Large intestine (tissue), 3 donors: ENCODE measurements at regions not wholly inside any gene's neighbourhood (a gene's known extent, or its start where the extent isn't known, plus 50 kb on each side); places are given as distances from the start of the nearest gene placed in this dataset.

ENCODE experiments used
- DNase-seq, 2 donors: peaks; one replicate each; pipeline versions ENCODE4 v3.0.0 to v3.0.0-alpha.2; 2013
- H3K27ac ChIP-seq: one replicate; pipeline ENCODE4 v1.5.1; 2013; ENCODE audit warnings: low read length
- H3K27me3 ChIP-seq: 2 replicates; pipeline ENCODE4 v1.6.1; 2013; ENCODE audit warnings: low read length; ENCODE audit not compliant: control insufficient read depth, insufficient read depth
- H3K36me3 ChIP-seq: 2 replicates; pipeline ENCODE4 v1.6.1; 2013; ENCODE audit warnings: low read length; ENCODE audit not compliant: control insufficient read depth, insufficient read depth
- H3K4me1 ChIP-seq: one replicate; pipeline ENCODE4 v1.6.1; 2013; ENCODE audit warnings: low read length; ENCODE audit not compliant: control insufficient read depth, insufficient read depth
- H3K4me3 ChIP-seq: one replicate; pipeline ENCODE4 v1.5.1; 2013; ENCODE audit warnings: low read length
- H3K9me3 ChIP-seq: one replicate; pipeline ENCODE4 v1.6.1; 2013; ENCODE audit warnings: mild to moderate bottlenecking, low read depth, low read length, moderate library complexity; ENCODE audit not compliant: control insufficient read depth
- WGBS: methylation state at CpG from one replicate; pipeline ENCODE4 v1.1.5; 2013; ENCODE audit warnings: low lambda C conversion rate; ENCODE audit not compliant: insufficient coverage; 5-methylcytosine and 5-hydroxymethylcytosine counted together

- H3K4me3 ChIP-seq: no peak overlapping the region
- H3K27ac ChIP-seq: no peak overlapping the region
- DNase-seq: no peak
- H3K9me3 ChIP-seq: no peaks in the 10 kb centered on the region
- no peaks in the 10 kb centered on the region for H3K36me3 ChIP-seq
- 83% methylated on average over 2 of the region's 10 CpGs for WGBS
- no peaks in the 10 kb centered on the region for H3K4me1 ChIP-seq
- H3K27me3 ChIP-seq: no peaks in the 10 kb centered on the region
These were observed 203.0 kb downstream of the TGFB2 start for GRCh38 chr1:218547957-218548730.

DNA sequence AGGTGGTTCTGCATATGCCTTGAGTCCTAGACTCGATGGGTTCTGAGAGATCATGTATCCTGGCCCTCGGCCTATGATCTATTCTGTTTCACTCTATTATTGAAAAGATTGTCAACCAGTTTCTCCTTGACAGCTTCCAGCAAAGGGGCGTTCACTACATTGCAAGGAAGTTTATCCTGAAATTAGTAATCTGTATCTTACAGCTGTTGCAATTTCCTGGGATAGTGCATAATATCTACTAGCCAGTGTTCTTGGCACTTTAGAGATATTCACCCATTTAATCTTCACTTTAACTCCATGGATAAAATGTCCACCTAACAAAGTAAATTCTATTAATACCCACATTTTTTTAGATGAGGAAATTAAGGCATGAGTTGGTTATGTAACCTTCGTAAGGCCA is 203.6 kb downstream of the TGFB2 start:
- H3K27ac ChIP-seq: no peak overlapping the region
- no peaks in the 10 kb centered on the region for H3K4me1 ChIP-seq
- no CpG with 5 or more reads among the region's 4 CpGs for WGBS
- H3K36me3 ChIP-seq: no peaks in the 10 kb centered on the region
- H3K27me3 ChIP-seq: no peaks in the 10 kb centered on the region
- H3K4me3 ChIP-seq: no peak overlapping the region
- no peaks in the 10 kb centered on the region for H3K9me3 ChIP-seq
- DNase-seq: no peak

DNA sequence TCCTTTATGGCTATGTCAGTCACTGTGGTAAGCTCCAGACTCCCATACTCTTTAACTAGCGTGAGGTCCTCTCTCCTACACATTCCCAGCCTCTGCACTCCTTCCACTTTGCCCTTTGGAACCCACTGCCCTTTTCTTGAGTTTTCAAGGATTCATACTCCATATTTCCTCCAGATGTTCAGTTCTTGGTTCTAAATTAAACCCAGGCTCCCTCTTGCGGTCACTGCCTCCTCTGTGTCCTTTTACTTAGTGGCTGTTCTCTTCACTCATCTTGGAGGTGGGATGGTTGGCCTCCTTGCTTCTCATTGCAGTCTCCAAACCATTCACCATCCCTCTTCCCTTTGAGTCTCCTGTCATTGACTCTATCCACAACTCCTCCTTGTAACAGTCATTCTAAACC is 208.1 kb downstream of the TGFB2 start:
- DNase-seq: no peak
- Histone ChIP-seq H3K36me3 (no peaks in the 10 kb centered on the region), H3K4me1 (no peaks in the 10 kb centered on the region), H3K27me3 (no peaks in the 10 kb centered on the region), H3K4me3 (no peak overlapping the region), H3K27ac (no peak overlapping the region), H3K9me3 (no peaks in the 10 kb centered on the region)
- 86% methylated on average over 1 of the region's 2 CpGs for WGBS

DNA sequence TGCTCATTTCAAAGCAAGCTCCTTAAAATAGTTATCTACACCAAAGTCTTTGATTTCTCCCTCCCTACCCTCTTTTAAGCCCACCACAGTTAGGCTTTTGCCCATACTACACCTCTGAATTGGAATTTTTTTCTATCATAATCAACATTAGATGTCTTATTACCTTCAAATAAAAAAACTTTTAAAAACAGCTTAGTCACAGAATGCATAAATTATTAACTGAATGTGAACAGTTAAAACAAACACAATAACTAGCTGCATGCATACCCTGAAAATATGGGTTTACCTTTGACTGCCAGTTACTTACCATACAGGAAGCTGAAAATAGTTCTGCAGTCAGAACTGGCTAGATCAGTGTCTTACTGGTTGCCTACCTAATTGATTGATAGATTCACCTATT is 210.9 kb downstream of the TGFB2 start:
- no peaks in the 10 kb centered on the region for H3K4me1 ChIP-seq
- no peaks in the 10 kb centered on the region for H3K36me3 ChIP-seq
- no peak for DNase-seq
- H3K4me3 ChIP-seq: no peak overlapping the region
- H3K27me3 ChIP-seq: no peaks in the 10 kb centered on the region
- H3K27ac ChIP-seq: no peak overlapping the region
- H3K9me3 ChIP-seq: no peaks in the 10 kb centered on the region

DNA sequence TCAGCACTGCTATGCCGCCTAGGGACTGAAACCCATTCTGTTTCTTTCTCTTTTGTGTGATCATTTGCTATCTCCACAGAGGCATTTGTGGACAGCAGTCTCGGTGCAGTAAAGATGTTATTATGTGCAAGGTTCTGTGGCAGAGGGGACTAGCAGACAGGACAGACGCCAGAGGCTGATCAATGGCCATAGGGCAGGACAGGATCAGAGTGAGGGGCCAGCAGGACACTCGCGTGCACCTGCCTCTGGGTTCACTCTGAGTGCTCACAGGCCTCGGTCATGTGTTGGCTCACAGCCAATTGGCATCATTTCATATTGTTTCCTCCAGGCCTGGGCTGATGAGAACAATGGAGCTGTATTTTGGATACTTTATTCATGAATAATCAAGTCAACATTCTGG is 212.6 kb downstream of the TGFB2 start:
- Histone ChIP-seq H3K9me3 (no peaks in the 10 kb centered on the region), H3K4me1 (no peaks in the 10 kb centered on the region), H3K36me3 (no peaks in the 10 kb centered on the region), H3K27me3 (no peaks in the 10 kb centered on the region), H3K27ac (no peak overlapping the region), H3K4me3 (no peak overlapping the region)
- 60% methylated on average over 1 of the region's 6 CpGs for WGBS
- DNase-seq: peak; percentile 22 to 35

DNA sequence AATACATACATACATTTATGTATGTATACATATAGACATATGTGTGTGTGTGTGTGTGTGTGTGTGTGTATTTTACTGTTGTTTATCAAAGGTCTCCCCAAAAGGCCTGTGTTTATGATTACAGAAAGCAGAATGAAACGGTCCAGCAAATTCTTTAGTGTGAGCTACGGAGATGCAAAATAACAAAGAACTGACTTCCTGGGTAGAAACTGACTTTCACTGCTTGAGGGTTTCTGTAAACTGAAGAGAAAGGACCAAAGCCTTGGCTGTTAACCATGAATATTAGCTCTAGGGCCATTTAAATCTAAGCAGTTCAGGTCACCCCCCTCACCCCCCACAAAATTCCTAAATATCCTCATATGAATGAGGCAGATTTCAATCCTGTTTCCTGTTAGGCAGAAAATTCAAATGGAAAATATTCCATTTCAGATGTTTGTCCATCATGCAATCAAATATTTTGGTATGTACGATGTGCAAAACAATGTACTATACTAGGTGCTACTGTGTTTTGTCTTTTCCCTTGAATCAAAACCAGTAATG is 213.2 kb downstream of the TGFB2 start:
- no peak overlapping the region for H3K4me3 ChIP-seq
- no peaks in the 10 kb centered on the region for H3K9me3 ChIP-seq
- H3K27me3 ChIP-seq: no peaks in the 10 kb centered on the region
- no peaks in the 10 kb centered on the region for H3K4me1 ChIP-seq
- no peaks in the 10 kb centered on the region for H3K36me3 ChIP-seq
- no peak overlapping the region for H3K27ac ChIP-seq
- no peak for DNase-seq
- WGBS: 71% methylated on average over 1 of the region's 3 CpGs

DNA sequence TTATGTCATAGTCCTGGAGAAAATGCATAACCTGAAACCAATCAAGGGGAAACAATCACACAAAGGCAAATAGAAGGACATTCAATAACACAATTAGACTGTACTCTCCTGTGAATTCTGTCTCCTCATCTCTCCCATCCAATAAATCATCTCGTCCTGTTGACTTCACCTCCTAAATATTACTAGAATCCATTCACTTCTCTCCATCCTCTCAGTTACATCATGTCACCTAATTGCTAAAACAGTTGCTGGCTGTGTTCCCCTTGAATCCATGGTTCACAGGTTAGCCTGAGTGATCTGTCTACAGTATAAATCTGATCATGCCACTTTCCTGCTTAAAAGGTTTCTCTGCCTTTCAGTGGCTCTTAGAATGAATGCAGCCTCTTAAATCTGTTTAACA is 220.2 kb downstream of the TGFB2 start:
- DNase-seq: no peak
- no peaks in the 10 kb centered on the region for H3K9me3 ChIP-seq
- WGBS: no CpG with 5 or more reads among the region's 1 CpG
- H3K4me1 ChIP-seq: no peaks in the 10 kb centered on the region
- H3K27me3 ChIP-seq: no peaks in the 10 kb centered on the region
- H3K27ac ChIP-seq: no peak overlapping the region
- H3K4me3 ChIP-seq: no peak overlapping the region
- no peaks in the 10 kb centered on the region for H3K36me3 ChIP-seq

GRCh38 chr1:218568962-218569550 is 223.9 kb downstream of the TGFB2 start:
- DNase-seq: no peak
- 65% methylated on average over 2 of the region's 5 CpGs for WGBS
- no peaks in the 10 kb centered on the region for H3K27me3 ChIP-seq
- no peak overlapping the region for H3K27ac ChIP-seq
- no peak overlapping the region for H3K4me3 ChIP-seq
- H3K36me3 ChIP-seq: no peaks in the 10 kb centered on the region
- no peaks in the 10 kb centered on the region for H3K4me1 ChIP-seq
- H3K9me3 ChIP-seq: no peaks in the 10 kb centered on the region

DNA sequence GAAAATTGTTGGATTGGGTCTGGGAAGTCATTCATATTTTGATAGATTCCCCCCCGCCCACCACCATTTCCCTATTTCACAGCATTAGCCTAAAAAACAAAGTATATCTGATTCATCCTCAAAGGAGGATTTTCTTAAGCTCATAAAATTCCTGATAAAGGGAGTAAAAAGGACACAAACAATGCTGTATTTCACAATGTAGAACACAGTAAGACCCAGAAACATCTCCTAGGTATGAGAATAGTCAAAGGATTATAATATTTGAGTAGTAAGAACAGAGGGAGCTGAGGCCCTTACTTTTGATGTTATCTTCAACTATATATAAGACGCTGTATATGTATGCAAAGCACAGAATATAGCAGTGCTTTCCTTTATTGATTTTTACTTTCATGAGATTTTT is 225.3 kb downstream of the TGFB2 start:
- WGBS: 100% methylated on average over 1 of the region's 2 CpGs
- H3K4me1 ChIP-seq: no peaks in the 10 kb centered on the region
- no peaks in the 10 kb centered on the region for H3K27me3 ChIP-seq
- no peaks in the 10 kb centered on the region for H3K9me3 ChIP-seq
- no peak overlapping the region for H3K4me3 ChIP-seq
- no peak for DNase-seq
- H3K27ac ChIP-seq: no peak overlapping the region
- no peaks in the 10 kb centered on the region for H3K36me3 ChIP-seq

- DNase-seq: no peak
- H3K4me3 ChIP-seq: no peak overlapping the region
- whole genome bisulfite sequencing: 100% methylated on average over 1 of the region's 6 CpGs
These were observed 226.4 kb downstream of the TGFB2 start for GRCh38 chr1:218571491-218571890.

DNA sequence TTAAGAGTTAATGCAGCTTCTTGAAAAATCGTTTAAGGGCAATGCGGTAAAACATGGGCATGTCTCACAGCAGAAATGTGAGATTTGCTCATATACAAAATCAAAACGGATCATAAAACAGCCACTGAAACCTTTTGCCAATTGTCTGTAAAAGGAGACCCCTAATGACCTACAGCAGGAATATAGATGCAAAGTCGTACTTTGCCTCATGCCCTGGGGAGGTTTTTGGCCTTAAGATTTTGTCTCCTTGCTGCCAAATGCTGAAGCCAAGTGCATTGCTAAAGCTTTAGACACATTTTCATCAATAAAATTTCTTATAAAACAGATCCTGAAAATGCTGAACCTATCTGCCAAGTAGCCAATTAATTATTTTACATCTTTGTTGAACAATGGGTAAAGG is 226.9 kb downstream of the TGFB2 start:
- Histone ChIP-seq H3K9me3 (no peaks in the 10 kb centered on the region), H3K4me3 (no peak overlapping the region), H3K36me3 (no peaks in the 10 kb centered on the region), H3K27me3 (no peaks in the 10 kb centered on the region), H3K4me1 (no peaks in the 10 kb centered on the region), H3K27ac (no peak overlapping the region)
- 100% methylated on average over 1 of the region's 4 CpGs for WGBS
- no peak for DNase-seq

More at GRCh38 chr1:218571491-218571890, 226.4 kb downstream of the TGFB2 start:
- H3K36me3 ChIP-seq: no peaks in the 10 kb centered on the region
- H3K4me1 ChIP-seq: no peaks in the 10 kb centered on the region
- no peak overlapping the region for H3K27ac ChIP-seq
- no peaks in the 10 kb centered on the region for H3K9me3 ChIP-seq
- no peaks in the 10 kb centered on the region for H3K27me3 ChIP-seq
